Activated CD8-positive, alpha-beta memory T cell treated with anti-CD3 and anti-CD28 coated beads, Interleukin-2, amount 50 U/mL, for 4 hours (primary cell): ENCODE measurements at regions not wholly inside any gene's neighbourhood (a gene's known extent, or its start where the extent isn't known, plus 50 kb on each side); places are given as distances from the start of the nearest gene placed in this dataset.

Experiments used
- DNase-seq: peaks from one replicate; pipeline ENCODE4 v3.0.0-alpha.2; 2020

DNA sequence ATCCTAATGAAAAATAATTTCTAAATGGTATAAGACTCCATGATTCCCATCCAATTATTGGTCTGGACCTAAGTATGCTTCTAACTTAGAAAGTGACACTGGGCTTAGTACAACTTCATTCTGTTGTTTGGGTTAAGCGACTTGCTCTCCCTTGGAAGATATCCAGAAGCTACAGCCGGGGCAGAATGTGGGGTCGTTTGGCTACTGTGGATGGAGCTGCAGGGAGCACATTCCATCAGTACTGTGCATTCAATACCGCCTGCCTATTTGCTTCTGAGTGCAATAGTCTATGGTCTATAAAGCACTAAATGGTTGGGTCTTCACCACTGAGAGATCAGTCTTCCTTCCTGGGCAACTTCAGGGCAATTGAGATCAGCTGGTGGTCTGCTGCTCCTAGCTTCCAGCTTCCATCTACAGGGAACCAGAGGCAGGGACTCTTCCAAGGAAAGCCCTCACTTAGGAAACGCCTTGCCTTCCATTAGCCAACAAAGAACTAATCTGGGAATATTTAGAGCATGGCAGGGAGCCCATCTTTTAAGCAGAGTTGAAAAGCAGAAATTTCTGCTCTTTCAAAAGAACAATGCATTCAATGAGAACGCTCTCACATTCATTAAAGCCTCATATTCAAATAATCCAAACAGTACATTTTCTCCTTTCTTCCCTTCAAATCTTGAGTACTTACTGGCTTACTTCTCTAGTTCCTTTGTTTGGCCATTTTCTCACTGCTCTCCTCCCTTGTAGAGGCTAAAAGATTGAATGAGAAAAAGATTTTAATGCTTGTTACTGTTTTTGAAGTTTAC, 1049.9 kb upstream of the TENM3 start:
- no peak for DNase-seq

DNA sequence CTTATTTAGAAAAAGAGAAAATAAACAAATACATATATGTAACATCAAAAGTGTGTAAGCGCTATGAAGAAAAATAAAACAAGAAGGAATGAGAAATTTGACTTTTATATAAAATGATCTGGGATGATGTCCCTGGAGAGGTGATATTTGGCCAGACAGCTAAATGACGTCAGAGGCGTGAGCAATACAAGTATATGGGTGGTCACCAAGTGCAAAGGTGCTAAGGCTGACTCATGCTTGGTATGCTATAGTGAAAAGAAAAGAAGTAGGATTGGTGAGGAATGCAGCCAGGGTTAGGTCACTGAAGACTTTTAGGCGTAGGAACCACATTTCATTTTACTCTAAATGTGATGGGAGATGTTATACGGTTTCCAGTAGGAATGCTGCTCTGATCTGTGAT, 1049.1 kb upstream of the TENM3 start:
- DNase-seq = no peak

DNA sequence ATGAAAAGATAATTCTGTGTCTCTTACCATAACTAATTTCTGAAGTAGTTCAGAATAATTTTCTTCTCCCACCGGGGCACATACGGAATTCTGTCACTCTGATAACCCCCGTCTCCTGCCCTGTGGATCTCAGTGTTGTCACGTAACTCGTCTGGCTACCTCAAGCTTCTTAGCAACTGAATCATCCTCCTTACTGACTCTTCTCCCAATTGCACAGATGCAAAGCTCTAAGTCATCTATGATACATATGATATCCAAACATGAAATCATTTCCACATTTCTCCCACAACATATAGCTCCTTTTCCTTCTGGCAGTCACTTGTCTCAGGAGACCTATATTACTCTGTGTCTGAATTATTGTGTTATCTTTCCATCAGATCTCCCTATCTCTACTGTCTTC, 1043.1 kb upstream of the TENM3 start:
- no peak for DNase-seq

DNA sequence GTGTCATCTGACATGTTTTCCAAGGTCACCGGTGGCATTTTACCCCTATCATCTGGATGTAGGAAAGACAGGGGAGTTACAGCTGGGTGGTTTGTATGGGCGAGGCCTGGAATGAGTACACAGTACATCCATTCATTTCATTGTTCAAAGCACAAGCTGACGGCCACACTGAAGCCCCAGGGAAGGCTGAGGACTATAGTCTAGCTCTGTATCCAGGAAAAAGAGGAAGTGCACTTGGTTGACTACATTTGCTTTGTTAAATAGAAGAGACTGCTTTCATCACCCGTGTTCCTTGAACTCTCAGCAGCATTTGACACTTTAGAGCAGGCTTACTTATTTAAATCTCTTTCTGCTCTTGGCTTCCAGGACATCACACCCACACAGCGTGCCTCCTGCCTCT, 1041.0 kb upstream of the TENM3 start:
- DNase-seq = no peak

DNA sequence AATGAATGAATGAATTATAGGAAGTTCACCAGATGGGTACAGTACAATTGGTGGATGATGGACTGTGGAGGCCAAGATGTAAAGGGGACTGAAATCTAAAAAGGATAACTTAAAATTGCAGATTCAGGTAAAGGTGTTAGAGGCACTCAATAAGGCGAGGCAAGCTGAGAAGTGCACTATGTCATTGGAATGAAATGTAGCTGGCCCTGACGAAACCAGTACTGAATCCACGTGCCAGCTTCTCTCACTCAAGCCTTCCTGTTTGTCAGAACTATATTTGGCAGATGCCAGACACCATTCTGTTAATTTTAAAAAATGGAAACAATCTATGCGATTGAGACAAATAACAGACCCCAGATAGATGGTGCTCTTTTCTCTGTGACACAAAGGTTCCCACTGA, 1039.1 kb upstream of the TENM3 start:
- DNase-seq = no peak

DNA sequence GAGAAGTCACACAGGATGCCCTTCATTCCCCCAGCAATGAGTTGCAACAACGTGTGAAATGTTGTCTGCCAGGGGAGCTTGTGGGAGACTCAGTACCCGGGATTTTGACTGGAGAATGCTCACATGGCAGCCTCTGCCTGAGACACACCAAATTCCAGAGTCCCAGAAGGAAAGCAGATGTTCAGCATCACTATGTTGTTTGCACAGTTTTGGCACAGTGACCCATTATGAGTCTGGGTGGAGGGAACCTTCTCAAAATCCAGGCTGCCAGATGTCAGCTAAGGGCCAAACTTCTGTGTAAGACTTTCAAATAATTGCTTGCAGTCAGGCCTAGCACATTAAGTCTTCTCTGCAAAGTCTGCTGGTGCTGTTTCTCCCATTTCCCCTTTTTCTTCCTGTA, 1029.7 kb upstream of the TENM3 start:
- DNase-seq = no peak

DNA sequence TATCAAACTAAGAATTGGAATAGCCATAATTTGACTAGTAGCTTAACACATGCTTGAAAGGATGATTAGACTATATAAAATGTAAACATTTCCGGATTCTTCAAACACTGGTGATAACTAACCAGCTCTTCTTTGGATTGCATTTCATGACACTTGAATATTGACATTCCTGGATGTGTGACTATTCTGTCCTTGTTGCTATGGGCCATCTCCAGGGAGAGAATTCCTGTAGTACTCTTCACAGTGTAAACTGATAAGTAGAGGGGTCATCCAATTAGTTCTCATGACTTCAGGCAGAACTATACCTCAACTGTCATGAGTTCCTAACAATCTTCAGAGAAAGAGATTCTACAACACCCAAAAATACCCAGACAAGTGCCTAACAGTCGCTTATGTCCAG, 1026.7 kb upstream of the TENM3 start:
- DNase-seq = no peak

DNA sequence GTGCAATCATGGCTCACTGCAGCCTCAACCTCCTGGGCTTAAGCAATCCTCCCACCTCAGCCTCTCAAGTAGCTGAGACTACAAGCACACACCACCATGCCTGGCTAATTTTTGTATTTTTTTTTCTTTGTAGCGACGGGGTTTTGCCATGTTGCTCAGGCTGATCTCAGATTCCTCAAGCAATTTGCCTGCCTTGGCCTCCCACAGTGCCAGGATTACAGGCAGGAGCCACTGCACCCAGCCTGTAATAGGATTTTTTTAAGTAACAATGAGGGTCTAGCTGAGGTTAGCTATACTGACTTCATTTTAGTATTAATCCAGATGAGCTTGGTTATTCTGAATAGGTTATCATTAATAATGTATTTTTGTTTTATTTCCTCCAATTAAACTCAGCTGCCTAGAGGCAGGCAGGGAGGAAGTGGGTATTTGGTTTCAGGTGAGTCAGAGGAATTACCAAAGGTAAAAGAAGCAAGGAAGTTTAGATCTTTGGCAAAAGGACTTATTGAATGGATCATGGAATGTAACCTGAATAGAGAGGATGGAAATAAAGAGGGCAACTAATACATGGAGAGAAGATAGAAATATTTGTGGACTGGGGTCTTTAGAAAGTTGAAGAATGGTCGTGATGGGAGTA, 1023.3 kb upstream of the TENM3 start:
- no peak for DNase-seq

DNA sequence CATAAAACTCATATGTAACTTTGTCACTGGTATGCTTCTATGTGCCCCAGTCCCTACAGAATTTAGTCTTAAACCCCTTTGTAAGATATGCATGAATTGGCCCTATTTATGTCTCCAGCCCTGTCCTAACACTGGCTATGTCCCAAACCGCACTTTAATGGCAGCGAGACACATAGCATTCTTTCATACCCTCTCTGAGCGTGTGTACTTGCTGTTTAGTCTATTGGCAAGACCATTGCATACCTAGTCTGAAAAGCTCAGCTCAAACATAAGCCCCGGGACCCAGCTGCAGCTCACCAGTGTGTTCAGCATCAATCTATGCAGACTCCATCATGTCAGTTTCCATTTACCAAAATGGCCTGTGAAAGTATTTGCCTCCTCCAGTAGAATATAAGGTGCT, 1018.4 kb upstream of the TENM3 start:
- no peak for DNase-seq

DNA sequence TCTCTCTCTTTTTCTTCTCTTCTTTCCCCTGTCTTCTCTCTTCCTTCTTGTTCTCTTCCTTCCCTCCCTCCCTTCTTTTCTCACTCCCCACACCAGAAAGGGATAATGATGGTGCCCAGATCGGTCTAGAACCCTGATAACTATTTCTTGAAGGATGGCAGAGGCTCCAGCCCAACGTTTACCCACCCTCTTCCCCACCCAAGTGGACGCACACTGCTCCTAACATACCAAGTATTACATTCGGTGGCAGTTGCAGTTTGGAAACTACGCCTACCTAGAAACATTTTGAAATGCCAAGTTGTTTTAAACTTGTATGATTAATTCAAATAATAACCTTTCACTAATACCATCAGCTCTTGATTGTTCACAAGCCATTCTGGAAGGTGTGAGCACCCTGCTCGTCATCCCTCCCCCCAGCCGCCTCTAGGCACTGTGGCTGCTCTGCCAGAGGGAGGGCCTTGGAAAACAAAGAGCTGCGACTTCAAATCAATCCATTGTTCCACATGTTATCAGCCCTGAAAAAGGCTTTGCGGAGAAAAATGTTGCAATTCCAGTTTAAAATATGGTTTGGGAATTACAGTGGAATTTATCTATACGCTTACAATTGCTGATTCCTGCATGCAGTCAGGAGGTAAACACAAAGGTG, 1017.5 kb upstream of the TENM3 start:
- no peak for DNase-seq

DNA sequence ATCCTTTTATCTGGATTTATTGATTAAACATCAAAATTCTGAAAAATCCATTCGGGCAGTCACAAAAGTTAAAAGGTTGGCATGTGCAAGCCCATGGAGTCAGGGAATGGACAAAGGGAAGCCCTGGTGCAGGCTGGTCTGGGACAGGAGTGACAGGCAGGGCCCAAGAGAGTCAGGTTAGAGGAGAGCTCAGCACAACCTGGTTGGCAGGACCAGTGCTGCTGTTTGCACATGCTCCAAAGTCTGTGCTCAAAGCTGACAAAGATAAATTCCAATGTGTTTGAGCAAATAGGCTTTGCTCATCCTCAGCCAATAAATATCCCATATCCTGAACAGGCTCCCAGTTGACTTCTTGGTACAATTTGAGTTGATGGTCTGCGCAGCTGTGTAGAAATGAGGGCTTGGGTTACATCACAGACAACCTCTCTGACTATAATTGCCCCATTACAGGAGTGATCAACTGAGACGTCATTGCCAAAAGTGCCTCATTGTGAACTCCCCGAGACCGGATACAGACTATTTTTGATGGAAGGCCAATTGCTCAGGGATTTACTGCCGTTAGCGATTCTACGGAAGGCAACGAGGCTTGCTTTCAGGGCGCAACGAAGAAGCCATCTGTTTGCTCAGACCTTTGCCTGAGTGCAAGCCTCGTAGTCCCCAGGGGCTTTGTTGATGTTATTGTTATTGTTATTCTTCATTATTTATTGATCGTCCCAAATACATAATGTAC, 1008.1 kb upstream of the TENM3 start:
- DNase-seq = no peak

DNA sequence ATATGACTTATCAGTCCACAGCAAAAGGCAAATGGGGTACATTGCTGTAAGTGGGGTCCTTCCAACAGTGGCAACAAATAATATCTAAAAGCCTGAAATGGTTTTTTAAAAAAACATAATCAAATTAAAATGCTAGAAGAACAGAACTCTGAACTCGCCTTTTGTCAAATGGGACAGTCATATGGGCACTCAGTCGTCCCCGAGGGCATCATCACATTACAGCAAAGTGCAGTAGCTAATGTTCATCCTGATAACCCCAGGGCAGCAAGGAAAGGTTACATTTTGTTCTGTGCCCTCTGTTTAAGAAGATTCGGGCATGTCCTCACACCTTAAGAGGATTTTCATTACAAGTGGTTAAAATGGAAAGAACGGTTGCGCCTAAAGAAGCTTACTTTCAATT, 997.9 kb upstream of the TENM3 start:
- DNase-seq = no peak

DNA sequence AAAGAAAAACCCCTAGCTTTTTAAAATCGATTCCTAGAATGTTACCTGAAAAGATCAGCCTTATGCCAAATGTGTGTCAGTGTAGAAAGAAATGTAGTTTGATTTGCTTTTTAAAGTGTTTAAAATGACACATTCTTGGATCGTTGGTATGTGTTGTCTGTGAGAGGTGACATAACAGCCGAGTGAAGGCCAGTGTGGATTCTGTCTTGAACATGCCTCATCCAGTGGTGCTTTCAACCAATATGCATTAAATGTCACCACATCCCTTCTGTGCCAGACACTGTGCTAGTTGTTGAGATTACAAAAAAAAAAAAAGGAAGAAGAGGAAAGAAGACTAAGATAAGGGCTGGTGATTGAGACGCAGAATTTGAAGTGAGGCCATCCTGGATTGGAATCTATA, 994.2 kb upstream of the TENM3 start:
- no peak for DNase-seq

DNA sequence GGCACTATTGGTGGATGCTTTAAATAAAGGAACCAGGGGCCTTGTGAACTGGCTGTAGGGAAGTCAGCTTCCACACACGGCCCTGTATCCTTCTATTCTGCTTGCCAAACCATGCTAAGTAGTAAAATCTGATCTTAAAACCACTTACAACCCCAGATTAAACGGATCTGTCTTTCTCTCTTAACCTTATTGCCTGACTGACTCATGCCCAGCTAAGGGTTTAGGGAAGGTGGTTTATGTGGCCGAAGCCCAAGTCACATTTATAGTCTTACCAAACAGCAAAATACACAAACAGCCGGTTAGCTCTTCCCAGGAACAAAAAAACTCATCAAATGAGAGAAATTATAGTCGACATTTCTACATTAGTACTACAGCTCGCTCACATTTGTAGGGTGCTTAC, 988.4 kb upstream of the TENM3 start:
- DNase-seq = no peak

DNA sequence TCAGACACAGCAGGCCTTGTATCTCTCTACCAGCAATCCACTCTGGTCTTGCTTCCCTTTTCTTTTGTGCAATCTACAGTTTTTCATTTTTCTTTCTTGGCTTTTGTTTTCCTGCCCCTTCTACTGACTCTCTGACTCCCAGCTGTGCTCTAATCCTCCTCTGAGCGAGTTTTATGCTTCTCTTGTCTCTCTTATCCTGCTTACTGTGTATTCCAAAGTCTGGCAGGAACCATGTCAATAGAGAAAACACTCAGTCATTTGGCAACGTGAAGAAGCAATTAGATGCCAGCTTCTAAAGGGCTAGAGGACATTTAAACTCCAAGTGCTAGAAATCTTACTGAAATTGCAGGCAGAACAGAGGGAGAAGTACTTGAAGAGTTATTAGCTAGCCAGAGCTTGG, 984.6 kb upstream of the TENM3 start:
- no peak for DNase-seq

DNA sequence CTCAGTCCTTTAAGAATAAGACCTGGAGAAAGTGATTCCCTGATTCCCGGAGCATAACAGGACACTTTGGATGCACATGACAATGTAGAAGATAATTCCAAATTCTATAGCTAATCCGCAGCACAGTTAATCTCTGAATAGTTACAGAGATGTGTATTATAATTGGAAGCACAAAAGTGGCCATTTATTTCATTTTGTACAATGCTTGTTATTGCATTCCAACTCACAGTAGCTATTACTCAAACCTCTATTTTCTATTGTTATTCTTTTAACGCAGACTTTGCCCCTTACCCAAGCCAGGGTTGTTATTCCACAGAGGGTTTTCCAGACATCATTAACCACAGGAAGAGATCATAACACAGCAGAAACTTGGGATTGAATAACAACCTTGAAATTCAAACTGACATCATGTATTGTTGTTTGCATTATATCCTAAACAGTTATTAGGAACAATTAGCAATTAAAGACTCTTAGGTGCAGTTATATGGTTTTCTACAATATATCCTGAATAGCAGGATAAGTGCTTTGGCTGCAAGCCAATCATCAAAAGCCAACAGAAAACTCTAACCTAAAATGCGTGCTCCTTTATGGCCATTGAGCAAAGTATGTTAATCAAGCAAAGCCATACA, 984.0 kb upstream of the TENM3 start:
- no peak for DNase-seq

DNA sequence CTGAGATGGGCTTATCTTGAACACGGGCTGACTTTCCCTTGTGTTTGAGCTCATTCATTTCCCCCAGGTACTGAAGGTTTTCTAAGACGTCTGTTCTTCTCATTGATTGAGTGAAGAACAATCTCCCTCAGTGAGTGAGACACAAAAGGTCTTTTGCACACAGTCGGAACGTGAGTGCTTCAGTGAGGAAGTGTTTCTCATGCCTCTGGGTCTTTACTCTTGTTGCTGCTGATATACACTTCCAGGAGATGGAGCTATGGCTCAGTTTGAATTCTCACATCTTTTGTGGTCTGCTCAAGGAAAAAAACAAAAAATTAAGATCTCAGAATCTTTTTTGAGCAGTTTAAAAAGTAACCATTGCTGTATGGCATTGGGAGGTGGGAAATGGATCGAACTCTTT, 981.9 kb upstream of the TENM3 start:
- DNase-seq = no peak

DNA sequence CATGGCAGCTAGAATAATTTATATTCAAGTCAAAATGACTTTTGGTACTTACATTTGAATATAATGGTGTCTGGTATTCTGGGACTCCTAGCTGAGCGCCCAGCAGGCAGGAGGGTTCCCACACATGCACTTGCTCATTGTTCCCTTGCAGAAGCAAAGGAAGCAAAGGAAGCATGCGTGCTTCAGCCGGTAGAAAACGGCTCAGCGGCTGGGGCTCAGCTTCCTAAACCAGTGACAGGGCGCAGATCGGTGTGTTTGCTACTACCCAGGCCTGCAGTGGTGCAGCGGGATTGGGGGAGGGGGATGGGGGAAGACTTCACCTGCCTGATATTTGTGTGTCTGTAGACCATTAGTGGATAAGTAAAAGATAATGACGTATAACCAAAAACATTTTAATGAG, 978.3 kb upstream of the TENM3 start:
- no peak for DNase-seq

DNA sequence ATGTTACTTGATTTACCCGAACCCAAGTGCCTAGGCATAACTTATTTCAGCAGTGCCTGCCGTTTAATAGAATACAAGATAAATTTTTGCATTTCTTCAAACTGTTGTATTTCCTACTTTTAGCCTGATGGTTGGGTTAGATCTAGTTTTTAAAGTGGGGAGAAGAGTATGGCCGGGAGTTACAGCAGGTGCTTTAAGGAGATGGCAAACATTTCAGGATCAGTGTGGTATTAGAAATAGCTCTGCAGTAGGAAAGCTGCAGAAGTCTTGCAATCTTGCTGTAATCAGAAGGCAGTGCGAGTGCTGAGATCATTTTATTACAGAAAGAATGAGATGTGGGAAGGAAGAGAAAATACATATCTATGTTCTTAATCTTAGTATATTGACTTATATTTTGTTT, 977.8 kb upstream of the TENM3 start:
- no peak for DNase-seq

DNA sequence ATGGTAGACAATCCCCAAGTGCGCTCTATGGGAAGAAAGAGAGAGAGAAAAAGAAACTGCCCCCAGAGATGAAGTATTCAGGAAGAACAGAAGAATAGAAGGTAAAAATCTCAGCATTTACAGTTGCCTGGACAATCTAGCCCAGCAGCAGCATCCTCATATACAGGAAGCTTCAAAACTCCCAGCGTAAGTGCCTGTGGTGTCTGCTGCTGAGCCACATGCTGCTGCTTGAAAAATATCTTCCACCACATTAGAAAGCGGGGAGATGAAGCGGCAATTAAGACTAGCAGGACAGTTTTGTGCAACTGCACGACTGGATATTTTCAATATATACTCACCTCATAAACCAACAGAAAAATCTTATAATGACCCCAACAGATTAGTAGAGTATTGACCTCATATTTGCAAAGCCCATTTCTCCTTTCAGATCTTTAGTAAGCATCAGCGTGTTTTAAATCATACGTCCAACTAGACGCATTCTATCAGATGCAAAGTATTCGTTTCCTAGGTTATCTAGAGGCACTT, 972.0 kb upstream of the TENM3 start:
- no peak for DNase-seq

DNA sequence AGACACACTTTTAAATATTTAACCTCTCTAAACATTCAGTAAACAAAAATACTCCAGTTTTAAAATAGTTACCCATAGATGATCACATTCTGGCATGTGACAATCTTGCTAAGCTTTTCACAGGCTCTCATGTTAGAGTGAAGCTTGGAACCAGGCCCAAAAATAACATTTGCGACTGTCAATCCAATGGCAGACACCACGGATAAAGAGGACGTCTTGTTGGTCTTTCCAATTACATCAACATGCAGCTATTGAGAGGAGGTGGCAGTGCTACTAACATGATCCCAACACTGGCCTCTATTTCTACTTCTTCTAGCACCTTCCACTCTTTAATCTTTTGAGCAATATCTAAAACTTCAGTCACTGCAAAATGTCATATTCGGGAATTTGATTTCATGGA, 970.8 kb upstream of the TENM3 start:
- no peak for DNase-seq

DNA sequence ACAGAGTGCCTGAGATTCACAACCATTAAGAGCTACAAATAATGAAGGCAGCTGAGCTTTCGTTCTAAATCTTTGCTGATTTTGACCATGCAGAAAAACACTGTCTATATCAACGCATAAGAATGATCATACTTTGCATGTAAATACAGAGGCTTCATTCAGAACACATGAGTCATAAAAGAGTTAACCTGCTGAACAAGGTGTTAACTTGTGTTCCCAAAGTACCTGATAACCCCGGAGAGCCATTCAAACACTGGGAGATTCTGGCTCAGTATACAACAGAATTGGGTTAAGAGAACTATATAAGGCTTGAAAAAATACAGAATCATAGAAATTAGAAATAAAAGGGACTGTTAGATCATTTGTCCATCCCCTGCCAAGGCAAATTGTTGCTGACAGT, 964.3 kb upstream of the TENM3 start:
- DNase-seq = no peak

DNA sequence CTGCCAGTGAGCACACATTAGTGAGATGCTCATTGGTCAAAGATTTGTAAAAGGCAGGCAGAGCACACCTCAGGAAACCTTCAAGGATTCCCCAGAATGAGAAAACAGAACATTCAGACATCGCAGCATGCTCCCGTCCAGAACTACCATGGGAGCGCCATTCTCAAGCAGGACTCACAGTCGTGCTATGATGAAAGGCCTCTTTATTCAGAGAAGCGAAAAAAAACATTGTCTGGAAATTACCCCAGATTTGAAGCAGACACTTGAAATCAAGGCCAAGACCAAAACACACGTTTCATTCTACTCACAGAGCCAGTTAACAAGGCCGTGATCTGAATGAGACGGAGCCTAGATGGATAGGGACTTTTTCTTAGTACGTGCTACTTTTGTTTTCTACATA, 961.8 kb upstream of the TENM3 start:
- DNase-seq = no peak
